ENCODE measurements at regions not wholly inside any gene's neighbourhood (a gene's known extent, or its start where the extent isn't known, plus 50 kb on each side); places are given as distances from the start of the nearest gene placed in this dataset.
"Not testable (repeated sequence)": the region's sequence is repeated elsewhere in the genome, so short reads cannot be mapped to it uniquely, and the experiment has no call there.

DNA sequence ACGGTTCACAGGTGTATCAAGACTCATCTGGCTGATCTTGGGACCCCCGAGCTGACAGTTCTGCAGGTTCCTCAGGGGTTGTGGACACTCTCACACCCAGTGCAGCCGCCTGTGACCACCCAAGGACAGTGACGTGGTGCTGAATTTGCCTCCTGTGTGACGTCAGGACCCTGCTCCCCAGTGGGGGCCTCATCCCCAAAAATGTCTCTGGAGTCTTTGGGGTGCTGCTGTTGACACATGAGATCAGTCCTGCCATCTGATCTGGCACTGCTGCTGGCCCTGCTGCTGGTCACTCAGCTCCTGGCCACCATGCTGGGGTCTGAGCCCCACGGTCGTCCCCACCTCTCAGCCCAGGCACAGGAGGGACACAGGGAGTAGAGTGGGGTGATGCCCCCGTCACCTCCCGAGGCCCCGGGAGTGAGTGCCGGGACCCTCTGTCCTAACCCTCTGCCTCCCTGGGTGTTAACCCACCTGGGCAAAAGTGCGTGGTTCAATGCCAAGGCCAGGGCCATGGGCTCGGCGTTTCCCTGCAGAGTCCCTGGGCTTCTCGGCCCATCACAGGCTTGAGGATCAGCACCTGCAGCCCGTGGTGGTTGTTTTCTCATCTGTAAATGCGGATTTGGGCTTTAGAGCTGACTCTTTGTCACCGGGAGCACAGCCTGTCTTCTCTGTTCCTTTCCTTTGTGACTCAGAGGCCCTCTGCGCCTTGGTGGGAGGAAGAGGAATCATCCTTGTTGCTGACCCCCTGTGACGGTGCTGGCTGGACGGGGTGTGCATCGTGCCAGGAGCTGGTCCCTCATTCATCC lies 366.0 kb upstream of the SFSWAP start:
- not testable (repeated sequence) for DNase-seq

DNA sequence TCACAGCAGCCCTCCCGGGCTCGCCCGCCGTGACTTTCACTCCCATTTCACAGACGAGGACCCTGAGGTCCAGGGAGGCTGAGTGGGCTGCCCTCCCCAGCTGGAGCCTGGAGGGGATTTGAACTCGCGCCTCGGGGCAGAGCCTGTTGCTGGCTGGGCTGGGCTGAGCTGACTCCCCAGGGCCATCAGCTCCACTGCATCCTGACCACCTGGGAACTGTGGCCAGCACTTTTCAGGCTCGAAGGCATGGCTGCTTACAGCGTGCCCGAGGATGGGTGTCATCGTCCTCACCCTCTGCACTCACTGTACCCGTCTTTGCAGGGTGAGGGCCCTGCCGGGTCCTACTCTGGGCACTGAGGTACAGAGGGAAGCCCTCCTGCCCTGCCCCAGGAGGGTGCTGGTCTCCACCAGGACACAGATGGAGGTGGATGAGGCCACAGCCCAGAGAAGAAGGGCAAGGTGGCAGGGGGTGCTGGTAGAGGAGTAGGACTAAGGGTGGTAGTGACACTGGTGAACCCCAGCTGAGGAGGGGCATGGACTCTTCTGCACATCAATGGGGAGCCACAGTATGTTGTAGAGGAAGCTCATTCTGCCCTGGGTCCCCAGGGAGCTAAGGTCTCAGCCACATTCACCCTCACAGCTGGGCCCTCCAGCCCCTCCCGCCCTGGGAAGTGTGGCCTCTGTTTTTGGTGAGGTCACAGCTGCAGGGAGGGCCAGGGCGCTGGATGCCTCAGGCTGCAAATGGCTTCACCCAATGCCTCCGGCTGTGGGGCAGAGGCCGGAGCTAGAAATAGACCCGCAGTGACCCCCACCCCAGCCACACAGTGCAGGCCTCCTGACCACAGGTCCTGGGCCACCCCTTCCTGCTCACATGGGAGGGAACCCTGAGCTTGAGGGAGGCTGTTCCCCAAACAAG lies 365.1 kb upstream of the SFSWAP start:
- no peak for DNase-seq

DNA sequence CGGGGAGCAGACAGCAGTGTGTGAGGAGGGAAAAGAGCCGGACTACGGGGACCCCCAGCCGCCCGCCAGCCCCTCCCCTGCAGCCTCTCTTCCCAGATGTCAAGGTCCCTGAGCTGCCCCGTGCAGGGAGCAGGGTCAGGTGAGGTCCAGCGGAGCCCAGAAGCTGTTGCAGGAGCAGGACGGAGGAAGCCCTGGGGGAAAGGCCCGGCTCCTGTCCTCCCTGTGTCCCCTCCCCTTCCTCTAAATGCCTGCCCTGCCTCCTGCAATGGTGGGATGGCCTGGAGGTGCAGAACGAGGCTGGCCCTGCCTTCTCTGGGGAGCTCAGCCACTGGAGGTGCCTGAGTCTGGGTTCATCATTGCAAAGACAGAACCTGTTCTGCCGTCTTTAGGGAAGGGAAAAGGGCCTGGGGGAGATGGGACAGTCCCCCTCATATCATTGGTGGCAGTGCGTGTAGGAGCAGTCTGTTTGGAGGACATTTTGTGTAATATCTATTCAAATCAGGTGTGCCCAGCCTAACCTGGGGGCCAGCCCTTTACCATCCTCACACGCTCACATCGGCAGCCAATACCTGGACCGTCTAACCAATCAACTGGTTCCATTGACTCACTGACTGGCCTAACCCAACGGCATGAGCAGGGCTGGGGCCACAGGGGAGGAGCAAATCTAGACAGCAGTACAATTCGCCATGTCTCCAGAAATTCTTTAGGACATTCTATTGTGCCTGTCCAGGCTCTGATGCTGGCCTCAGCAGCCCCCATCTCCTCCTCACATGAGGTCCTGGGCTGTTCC lies 364.1 kb upstream of the SFSWAP start:
- no peak for DNase-seq

DNA sequence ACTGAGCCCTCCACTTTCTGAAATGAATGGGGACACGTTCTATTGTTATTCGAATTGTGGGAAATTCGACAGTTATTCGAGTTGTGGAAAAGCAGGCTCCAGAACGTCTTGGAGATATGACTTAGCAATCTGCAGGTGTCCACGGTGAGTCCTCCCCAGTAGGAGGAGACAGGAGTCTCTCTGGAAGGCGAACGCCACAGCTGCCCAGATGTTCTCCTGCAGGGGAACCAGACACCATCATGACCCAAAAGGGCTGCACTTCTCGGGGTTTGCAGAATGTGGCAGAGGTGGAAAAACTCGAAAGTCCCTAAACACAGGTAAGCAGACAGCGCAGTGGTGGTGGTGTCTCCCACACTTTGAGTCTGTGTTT lies 363.6 kb upstream of the SFSWAP start:
- no peak for DNase-seq

DNA sequence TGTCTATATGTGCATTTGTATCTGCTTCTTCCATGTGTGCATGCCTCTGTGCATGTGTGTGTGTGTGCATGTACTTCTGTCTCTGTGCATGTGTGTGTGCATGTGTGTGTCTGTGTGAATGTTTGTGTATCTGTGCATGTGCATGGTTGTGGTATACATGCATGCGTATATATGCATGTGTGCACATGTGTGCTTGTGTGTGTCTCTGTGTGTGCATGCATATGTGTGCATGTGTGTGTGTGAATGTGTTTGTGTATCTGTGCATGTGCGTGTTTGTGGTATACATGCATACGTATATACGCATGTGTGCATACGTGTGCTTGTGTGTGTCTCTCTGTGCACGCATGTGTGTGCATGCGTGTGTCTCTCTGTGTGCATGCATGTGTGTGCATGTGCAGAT lies 363.2 kb upstream of the SFSWAP start:
- DNase-seq = no peak

DNA sequence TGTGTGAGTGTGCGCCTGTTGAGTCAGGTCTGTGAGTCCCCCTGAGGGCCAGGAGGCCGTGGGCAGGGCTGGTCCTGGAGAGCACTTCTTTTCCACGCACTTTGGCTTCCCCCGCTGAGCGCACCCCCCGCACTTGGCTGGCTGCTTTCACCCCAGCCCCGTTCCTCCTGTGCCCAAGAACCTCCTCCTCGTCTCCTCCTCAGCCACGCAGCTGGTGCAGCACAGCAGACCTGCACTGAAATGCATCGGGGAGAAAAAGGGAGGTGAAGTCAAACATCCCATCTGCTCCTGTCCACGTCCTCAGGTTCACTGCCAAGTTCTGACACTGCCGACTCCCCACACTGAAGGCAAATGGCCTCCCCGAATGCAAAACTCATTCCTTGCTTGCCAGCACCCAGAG lies 362.7 kb upstream of the SFSWAP start:
- no peak for DNase-seq

DNA sequence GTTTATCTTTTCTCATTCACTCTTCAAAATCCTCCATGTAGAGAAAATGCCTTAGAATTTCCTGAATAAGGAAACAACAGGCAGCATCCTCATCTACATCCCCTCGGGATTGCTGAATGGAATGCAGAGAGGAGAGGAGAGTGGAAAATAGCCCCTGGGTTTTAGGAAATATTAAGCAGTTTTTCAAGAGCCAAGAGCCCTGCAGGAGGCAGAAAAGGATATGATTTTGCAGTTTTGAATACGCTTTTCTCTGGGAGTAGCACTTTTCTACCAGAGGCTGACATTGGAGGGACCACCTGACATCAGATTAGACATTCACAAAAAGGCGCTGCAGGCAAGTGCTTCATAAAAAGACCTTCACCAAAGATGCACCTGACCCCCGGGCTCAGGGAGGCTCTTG lies 362.2 kb upstream of the SFSWAP start:
- no peak for DNase-seq

DNA sequence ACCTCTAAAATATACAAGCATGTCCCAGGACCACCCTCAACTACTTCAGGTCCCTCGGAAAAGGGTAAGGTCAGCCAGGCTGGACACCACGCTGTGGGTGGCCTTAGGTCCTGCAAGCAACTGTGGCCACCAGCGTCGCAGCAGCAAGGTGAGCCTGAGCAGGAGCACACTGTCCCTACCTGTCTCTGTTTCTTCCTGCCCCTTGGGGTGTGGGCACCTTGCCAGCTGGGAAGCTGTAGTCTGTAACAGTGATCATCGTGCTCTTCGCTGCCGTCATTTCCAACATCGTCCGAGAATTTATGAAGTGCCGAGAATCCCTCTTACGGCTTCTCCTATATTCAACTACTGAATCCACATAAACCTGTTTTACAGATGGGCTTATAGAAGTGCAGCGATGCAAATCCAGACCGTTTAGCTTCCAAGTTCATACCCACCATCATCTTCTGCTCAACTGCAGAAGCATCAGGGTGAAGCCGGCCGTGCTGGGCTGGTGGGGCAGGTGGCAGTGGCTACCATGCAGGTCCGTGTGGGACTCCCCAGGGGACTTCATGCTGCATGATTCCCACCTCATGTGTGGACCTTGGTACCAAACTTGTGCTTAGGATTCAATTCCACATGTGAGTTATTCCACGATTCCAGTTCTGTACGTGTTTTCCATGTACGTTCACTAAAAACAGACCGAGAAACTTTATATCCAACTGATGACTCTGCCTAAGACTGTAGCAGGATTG lies 361.3 kb upstream of the SFSWAP start:
- no peak for DNase-seq

DNA sequence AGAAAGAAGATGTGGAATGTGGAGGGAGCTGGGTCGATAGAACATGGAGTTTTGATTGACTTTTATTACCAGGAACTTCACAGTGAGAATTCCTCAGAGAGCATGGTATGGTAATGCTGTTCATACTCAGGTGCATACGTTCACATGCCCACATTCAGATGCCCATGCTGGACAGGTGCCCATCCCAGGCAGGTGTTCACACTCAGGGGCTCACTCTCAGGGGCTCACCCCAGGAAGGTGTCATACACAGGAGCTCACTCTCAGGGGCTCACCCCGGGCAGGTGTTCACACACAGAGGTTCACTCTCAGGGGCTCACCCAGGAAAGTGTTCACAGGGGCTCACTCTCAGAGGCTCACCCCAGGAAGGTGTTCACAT lies 360.0 kb upstream of the SFSWAP start:
- DNase-seq = no peak

DNA sequence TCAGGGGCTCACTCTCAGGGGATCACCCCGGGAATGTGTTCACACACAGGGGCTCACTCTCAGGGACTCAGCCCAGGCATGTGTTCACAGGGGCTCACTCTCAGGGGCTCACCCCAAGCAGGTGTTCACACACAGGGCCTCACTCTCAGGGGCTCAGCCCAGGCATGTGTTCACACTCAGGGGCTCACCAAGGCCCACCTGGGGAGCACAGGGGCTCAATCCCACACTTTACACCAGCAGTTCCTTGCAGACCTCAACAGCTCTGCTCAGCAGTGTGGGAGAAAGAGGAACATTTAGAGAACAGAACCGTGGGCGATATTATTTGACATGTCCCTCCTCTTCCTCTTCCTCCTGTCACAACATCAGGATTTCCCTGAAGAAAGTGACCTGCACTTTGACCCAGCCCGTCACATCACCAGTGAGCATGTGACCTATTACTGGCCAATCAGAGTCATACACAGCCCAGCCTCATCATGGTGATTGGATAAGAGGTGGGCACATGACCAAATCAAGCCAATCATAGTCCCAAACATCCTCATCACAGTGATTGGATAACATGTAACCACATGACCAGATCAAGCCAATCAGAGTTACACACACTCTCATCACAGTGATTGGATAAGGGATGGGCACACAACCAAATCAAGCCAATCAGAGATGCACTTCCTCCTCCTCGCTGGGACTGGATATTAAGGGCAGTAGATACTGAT lies 359.4 kb upstream of the SFSWAP start:
- no peak for DNase-seq

DNA sequence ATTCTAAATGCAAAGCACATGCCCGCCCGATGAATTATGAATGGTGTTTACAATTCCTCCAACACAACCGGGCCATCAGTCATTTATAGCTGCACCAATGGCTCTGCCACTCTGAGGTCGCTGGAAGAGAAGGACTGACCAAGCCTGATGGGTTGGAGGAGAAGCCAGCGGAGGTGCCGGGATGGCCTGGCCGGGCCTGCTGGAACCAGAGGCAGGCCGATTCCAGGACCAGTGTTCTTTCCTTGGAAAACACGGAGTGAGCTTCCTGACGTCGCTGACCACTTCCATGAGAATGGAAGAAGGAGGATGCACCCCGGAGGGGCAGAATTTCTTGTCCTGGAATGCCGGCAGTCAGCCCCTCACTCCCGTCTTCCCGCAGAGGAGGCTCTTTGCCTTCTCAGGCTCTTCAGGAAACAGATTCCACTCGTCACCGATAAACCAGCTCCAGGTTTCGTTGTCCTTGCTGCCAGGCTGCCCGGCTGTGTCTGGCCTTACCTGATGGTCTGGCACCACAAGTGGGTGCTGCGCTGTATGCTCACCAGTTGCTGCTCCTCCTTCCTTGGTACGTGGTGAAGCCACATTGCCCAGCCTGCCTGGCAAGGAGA lies 358.5 kb upstream of the SFSWAP start:
- DNase-seq = no peak

DNA sequence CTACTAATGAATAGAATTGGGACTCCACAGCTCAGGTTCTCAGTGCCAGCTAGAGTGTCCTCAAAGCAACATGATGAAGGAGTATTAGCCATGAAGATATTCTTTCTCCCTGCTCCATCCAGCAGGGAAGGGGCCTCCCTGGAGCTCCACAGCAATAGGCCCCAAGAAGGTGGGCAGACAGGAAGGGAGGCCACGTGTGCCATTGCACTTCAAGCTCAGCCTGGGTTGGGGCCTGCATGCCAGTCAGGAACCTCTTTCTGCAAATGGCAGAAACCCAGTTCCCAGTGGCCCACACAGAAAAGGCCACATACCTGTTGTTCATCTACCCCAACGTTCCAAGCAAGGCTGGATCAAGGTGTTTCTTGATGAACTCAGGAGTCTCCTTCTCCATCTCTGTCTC lies 357.5 kb upstream of the SFSWAP start:
- no peak for DNase-seq

DNA sequence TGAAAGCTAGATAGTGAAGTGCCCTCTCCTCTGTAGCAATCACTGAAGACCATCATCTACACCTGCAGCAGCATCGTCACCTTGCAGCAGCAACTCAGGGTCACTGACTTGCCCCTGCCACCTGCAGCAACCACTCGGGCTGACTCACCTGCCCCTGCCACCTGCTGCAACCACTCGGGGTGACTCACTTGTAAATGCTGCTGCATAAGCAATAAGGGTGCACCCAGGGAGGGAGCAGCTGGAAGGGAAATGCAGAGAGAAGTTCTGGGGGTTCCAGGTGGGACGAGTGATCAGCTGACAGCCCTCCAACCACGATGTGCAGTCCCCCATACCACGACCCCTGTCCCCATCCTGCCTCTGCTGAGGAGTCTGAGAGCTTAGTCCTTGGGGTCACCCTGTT lies 357.1 kb upstream of the SFSWAP start:
- DNase-seq = no peak

DNA sequence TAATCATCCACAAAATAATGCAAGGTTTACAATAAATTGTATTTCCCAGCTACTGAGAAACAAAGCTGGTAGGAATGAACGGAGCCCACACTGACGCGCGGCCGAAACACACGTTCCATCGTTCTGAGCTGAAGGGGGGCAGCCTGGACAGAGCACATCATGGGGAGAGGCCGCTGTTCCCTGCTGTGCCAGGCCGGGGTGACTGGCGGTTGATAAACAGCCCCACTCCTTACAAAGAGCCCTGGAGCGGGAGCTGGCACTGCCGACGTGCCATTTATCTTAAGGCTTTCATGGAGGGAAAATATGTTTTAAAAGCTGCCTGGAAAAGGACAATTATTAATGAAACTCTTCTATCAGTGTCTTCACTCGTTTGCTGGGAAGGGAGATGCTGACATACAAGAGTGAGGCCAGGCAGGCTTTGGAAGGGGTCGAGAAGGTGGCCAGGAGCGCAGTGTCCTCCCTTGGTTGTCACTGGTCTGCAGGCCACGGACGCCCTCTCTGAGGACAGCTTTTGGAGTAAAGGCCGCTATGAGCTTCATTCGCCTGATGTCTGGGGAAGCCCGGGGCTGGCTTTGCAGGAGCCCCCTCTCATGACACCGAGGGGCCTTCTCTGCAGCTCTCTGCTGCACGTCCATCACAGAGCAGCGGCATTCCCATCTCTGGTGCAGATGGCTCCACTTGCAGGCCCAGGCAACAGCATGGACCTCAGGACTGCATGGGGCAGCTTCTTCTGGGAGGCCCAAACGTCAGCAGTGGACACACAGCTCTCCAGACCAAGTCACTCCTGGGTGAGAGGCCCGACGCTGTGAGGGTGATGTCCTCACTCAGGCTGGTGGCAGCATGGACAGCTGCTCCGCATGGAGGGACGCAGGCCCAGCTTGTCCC lies 355.3 kb upstream of the SFSWAP start:
- no peak for DNase-seq

DNA sequence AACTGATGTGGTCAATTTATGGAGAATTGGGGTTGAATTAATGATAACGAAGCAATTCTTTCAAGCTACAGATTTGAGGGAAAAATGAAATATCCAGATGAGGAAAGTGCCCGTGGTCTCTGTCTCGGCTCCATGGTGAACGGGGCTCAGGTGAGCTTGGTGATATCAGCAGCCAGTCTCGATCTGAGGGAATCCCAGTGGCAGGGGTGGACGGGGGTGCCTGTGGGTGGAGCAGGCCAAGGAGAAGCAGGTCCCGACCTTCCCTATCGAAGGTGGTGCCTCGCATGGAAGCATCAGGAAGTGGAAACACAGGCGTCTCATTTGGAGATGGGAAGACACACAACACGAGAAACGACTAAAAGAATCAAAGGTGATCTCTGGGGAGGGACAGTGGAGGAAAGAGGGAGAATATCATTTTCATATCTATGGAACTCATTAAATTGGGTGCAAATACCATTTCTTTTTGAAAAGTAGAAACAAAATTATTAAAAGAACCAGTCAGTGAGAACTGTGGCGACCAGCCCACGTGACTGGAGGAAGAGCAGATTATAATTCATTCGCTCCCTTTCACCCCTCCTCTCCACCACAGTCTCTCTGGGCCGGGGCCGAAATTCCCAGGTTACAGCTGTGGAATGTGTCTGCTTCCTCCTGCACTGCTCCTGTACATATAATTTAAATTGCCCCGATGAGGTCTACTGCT lies 354.3 kb upstream of the SFSWAP start:
- DNase-seq = no peak

DNA sequence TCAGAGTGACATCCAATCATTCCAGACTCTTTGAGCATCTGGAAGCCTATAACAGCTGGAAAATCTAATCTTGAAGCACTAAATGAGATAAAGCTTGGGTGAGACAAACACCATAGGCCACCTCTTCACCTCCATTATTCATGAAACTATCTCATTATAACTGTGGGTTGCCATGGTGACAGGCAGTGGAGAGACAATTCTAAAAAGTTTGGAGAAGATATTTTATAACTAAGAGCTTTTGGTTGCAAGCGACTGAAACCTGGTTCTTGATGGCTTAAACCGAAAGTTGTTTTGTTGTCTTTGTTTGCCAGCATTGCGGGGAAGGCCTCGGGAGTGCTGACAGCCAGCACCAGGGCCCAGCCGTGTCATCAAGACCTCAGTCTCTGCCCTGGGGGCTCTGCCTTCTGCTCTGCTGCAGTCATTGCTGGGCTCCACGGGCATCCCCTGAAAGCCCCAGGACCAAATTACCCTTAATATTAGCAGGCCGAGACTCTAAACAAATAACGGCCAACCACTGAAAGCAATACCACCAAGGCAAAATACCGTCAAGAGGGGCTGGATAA lies 353.6 kb upstream of the SFSWAP start:
- DNase-seq = no peak

DNA sequence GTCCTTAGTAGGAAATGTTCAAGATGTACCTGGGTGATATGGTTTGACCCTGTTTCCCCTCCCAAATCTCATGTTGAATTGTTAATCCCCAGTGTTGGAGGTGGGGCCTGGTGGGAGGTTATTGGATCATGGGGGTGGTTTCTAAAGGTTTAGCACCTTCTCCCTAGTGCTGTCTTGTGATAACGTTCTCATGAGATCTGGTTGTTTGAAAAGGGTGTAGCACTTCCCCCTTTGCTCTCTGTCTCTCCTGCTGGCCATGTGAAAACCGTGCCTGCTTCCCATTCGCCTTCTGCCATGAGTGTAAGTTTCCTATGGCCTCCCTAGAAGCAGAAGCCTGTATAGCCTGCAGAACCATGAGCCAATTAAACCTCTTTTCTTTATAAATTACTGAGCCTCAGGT lies 353.0 kb upstream of the SFSWAP start:
- DNase-seq = no peak

DNA sequence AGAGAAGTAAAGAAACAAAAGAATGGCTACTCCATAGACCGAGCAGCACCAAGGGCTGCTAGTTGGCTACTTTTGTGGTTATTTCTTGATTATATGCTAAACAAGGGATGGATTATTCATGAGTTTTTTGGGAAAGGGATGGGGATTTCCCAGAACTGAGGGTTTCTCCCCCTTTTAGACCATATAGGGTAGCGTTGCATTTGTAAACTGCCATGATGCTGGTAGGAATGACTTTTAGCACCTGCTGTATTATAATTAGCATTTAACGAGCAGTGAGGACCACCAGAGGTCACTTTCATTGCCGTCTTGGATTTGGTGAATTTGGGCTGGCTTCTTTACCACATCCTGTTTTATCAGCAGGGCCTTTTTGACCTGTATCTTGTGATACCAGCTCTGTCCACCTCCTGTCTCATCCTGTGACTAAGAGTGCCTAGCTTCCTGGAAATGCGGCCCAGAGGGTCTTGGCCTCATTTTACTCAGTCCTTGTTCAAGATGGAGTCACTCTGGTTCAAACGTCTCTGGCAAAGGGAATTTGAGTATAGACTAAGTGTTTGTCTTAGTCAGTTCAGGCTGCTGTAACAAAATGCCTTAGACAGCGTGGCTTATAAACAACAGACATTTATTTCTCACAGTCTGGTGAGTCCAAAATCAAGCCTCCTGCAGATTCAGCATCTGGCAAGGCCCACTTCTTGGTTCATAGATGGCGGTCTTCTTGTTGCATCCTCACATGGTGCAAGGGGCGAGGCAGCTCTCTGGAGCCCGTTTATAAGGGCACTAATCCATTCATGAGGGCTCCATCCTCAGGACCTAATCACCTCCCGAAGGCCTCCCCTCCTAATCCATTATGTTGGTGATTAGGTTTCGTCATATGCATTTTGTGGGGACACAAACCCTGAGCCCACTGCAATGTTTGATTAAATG lies 348.3 kb upstream of the SFSWAP start:
- DNase-seq = no peak

All from skin of body (tissue), 1 donor.